ENCODE measurements at regions not wholly inside any gene's neighbourhood (a gene's known extent, or its start where the extent isn't known, plus 50 kb on each side); places are given as distances from the start of the nearest gene placed in this dataset.

GRCh38 chr16:59274141-59274540 lies 540.0 kb upstream of the GOT2 start:
- no peak for DNase-seq
- Histone ChIP-seq H3K4me1 (ENCODE audit: low read depth) (no peaks in the 10 kb centered on the region), H3K9me3 (peaks cover 41% of the 10 kb centered on the region), H3K36me3 (ENCODE audit: low read depth) (no peaks in the 10 kb centered on the region), H3K4me3 (no peak overlapping the region)
- no peak for TF ChIP-seq CTCF (IDR thresholded peaks at IDR 0.05)
- intact Hi-C loops (cut with DNase I, micrococcal nuclease) = no loop called here
- ATAC-seq = no peak

- no peak for TF ChIP-seq CTCF (IDR thresholded peaks at IDR 0.05)
- H3K36me3 ChIP-seq (ENCODE audit: low read depth) = no peaks in the 10 kb centered on the region
- peaks cover 45% of the 10 kb centered on the region for H3K9me3 ChIP-seq
- no peak overlapping the region for H3K4me3 ChIP-seq
- H3K4me1 ChIP-seq (ENCODE audit: low read depth) = no peaks in the 10 kb centered on the region
- ATAC-seq (no peak), DNase-seq (no peak)
- intact Hi-C loops (cut with DNase I, micrococcal nuclease) = no loop called here
These were observed 529.8 kb upstream of the GOT2 start for GRCh38 chr16:59263955-59264354.

- no peaks in the 10 kb centered on the region for H3K4me1 ChIP-seq (ENCODE audit: low read depth)
- no peaks in the 10 kb centered on the region for H3K36me3 ChIP-seq (ENCODE audit: low read depth)
- peaks cover 43% of the 10 kb centered on the region for H3K9me3 ChIP-seq
- H3K4me3 ChIP-seq = no peak overlapping the region
- intact Hi-C loops (cut with DNase I, micrococcal nuclease) = no loop called here
- DNase-seq (no peak), ATAC-seq (no peak)
- no peak for TF ChIP-seq CTCF (IDR thresholded peaks at IDR 0.05)
These were observed 526.8 kb upstream of the GOT2 start for GRCh38 chr16:59260892-59261291.

GRCh38 chr16:59259950-59260319 lies 525.8 kb upstream of the GOT2 start:
- DNase-seq = no peak
- intact Hi-C loops (cut with DNase I, micrococcal nuclease) = no loop called here
- no peak for TF ChIP-seq CTCF (IDR thresholded peaks at IDR 0.05)
- no peak overlapping the region for H3K4me3 ChIP-seq
- no peaks in the 10 kb centered on the region for H3K36me3 ChIP-seq (ENCODE audit: low read depth)
- ATAC-seq = no peak
- H3K9me3 ChIP-seq = peaks cover 40% of the 10 kb centered on the region
- no peaks in the 10 kb centered on the region for H3K4me1 ChIP-seq (ENCODE audit: low read depth)

- no peak overlapping the region for H3K4me3 ChIP-seq
- no peaks in the 10 kb centered on the region for H3K4me1 ChIP-seq (ENCODE audit: low read depth)
- DNase-seq (no peak), ATAC-seq (no peak)
- H3K36me3 ChIP-seq (ENCODE audit: low read depth) = no peaks in the 10 kb centered on the region
- H3K9me3 ChIP-seq = peaks cover 36% of the 10 kb centered on the region
- no peak for TF ChIP-seq CTCF (IDR thresholded peaks at IDR 0.05)
- intact Hi-C loops (cut with DNase I, micrococcal nuclease) = no loop called here
These were observed 525.2 kb upstream of the GOT2 start for GRCh38 chr16:59259074-59259949.

Data from mucosa of descending colon (tissue), 3 donors.